ENCODE measurements at regions not wholly inside any gene's neighbourhood (a gene's known extent, or its start where the extent isn't known, plus 50 kb on each side); places are given as distances from the start of the nearest gene placed in this dataset.

DNA sequence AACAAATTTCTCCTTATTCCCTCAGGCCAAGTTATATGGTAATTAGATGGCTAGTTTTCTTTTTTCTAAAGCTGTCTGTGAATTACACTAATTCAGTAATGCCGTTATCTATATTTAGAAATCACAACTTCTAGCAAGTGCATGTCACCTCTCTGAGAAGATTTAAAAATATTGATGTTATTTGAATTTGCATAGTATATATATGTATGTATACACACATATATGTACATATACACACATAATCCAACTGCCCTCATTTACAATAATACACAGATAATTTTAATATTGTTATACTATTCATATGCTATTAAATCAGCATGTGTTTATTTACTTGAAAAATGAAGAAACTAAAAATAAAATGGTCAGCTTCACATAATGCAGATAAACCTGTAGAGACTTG lies 563.9 kb downstream of the SLC16A7 start:
- TF ChIP-seq CTCF (IDR thresholded peaks at IDR 0.05; ENCODE audit: low read depth, low read length, poor library complexity, severe bottlenecking) (no peak), EZH2phosphoT487 (IDR thresholded peaks at IDR 0.05; ENCODE audit: borderline replicate concordance, low read length) (no peak)

All from DOHH2 (cell line).